Dedifferentiated amniotic fluid mesenchymal stem cell (primary cell): ENCODE measurements at regions not wholly inside any gene's neighbourhood (a gene's known extent, or its start where the extent isn't known, plus 50 kb on each side); places are given as distances from the start of the nearest gene placed in this dataset.

ENCODE experiments used
- DNase-seq: peaks from one replicate; pipeline ENCODE4 v3.0.0-alpha.2; 2016; ENCODE audit errors: extremely low spot score

GRCh38 chr4:31106419-31106818, 386.2 kb downstream of the PCDH7 start:
- no peak for DNase-seq

- no peak for DNase-seq
Observed at GRCh38 chr4:31107362-31107761, 387.2 kb downstream of the PCDH7 start.

- DNase-seq = no peak
Observed at GRCh38 chr4:31108762-31109161, 388.6 kb downstream of the PCDH7 start.

- DNase-seq = no peak
Observed at GRCh38 chr4:31111790-31112189, 391.6 kb downstream of the PCDH7 start.

GRCh38 chr4:31114816-31115215, 394.6 kb downstream of the PCDH7 start:
- no peak for DNase-seq

- no peak for DNase-seq
Observed at GRCh38 chr4:31124008-31124585, 403.9 kb downstream of the PCDH7 start.

- DNase-seq = no peak
Observed at GRCh38 chr4:31125061-31125460, 404.9 kb downstream of the PCDH7 start.

GRCh38 chr4:31125496-31125895, 405.3 kb downstream of the PCDH7 start:
- DNase-seq = no peak

GRCh38 chr4:31126881-31127398, 406.8 kb downstream of the PCDH7 start:
- no peak for DNase-seq

GRCh38 chr4:31130930-31131329, 410.8 kb downstream of the PCDH7 start:
- no peak for DNase-seq

- DNase-seq = no peak
Observed at GRCh38 chr4:31134720-31135119, 414.6 kb downstream of the PCDH7 start.

- DNase-seq = no peak
Observed at GRCh38 chr4:31139767-31140166, 419.6 kb downstream of the PCDH7 start.

- no peak for DNase-seq
Observed at GRCh38 chr4:31141095-31141831, 421.1 kb downstream of the PCDH7 start.

GRCh38 chr4:31141832-31142142, 421.6 kb downstream of the PCDH7 start:
- no peak for DNase-seq

- no peak for DNase-seq
Observed at GRCh38 chr4:31146366-31146765, 426.2 kb downstream of the PCDH7 start.

- no peak for DNase-seq
Observed at GRCh38 chr4:31148990-31149389, 428.8 kb downstream of the PCDH7 start.

GRCh38 chr4:31156221-31156620, 436.1 kb downstream of the PCDH7 start:
- DNase-seq = no peak

GRCh38 chr4:31160146-31160545, 440.0 kb downstream of the PCDH7 start:
- DNase-seq = no peak

- no peak for DNase-seq
Observed at GRCh38 chr4:31169846-31170245, 449.7 kb downstream of the PCDH7 start.

- no peak for DNase-seq
Observed at GRCh38 chr4:31171362-31171761, 451.2 kb downstream of the PCDH7 start.

GRCh38 chr4:31175242-31175910, 455.2 kb downstream of the PCDH7 start:
- DNase-seq = no peak

- DNase-seq = no peak
Observed at GRCh38 chr4:31183256-31183655, 463.1 kb downstream of the PCDH7 start.

- no peak for DNase-seq
Observed at GRCh38 chr4:31185014-31185585, 464.9 kb downstream of the PCDH7 start.
